GM12878 (cell line): ENCODE measurements at regions not wholly inside any gene's neighbourhood (a gene's known extent, or its start where the extent isn't known, plus 50 kb on each side); places are given as distances from the start of the nearest gene placed in this dataset.

Experiments used
- BHLHE40 ChIP-seq, 2 experiments: fragments of 450-650 bp in 1 of 2; IDR thresholded peaks; 2 replicates each; pipeline ENCODE4 v1.6.1; 2011 to 2017; ENCODE audit warnings: low read depth in 2 of 2, borderline replicate concordance in 1 of 2, improper control_type of control experiment in 1 of 2, low read length in 1 of 2, mild to moderate bottlenecking in 1 of 2
- CEBPB ChIP-seq, 2 experiments: fragments of 150-350 bp in 1 of 2; IDR thresholded peaks; 2 replicates each; pipeline ENCODE4 v1.6.1; 2012 to 2014; ENCODE audit warnings: low read depth in 2 of 2, low read length in 2 of 2, borderline replicate concordance in 1 of 2, inconsistent platforms in 1 of 2
- ELK1 ChIP-seq: IDR thresholded peaks from 2 replicates; pipeline ENCODE4 v1.6.1; 2012; ENCODE audit warnings: low read depth, low read length, improper control_type of control experiment
- EZH2 ChIP-seq: IDR thresholded peaks from 2 replicates; pipeline ENCODE4 v1.6.1; 2012; ENCODE audit warnings: low read depth, mild to moderate bottlenecking, control low read depth, inconsistent platforms, low read length, borderline replicate concordance; ENCODE audit not compliant: control insufficient read depth
- HDGF ChIP-seq: fragments of 450-650 bp; IDR thresholded peaks from 2 replicates; pipeline ENCODE4 v1.6.1; 2016; ENCODE audit warnings: antibody characterized with exemption
- MTA3 ChIP-seq: IDR thresholded peaks from 2 replicates; pipeline ENCODE4 v1.6.1; 2012; ENCODE audit warnings: low read length, inconsistent platforms, borderline replicate concordance
- POLR2A ChIP-seq: IDR thresholded peaks from 2 replicates; pipeline ENCODE4 v1.6.1; 2011; ENCODE audit warnings: low read depth, mild to moderate bottlenecking, low read length
- RAD51 ChIP-seq: fragments of 450-650 bp; IDR thresholded peaks from 2 replicates; pipeline ENCODE4 v1.6.1; 2016; ENCODE audit warnings: moderate library complexity, mild to moderate bottlenecking, inconsistent platforms
- SRF ChIP-seq, 2 experiments: IDR thresholded peaks; 2 replicates each; pipeline ENCODE4 v1.6.1; 2011; ENCODE audit warnings: low read depth in 2 of 2, low read length in 2 of 2, mild to moderate bottlenecking in 1 of 2, moderate library complexity in 1 of 2
- TCF7 ChIP-seq: IDR thresholded peaks from 2 replicates; pipeline ENCODE4 v1.6.1; 2014; ENCODE audit warnings: antibody characterized with exemption, borderline replicate concordance
- TF ChIP-seq, protein P1 (sequence below): IDR thresholded peaks from 2 replicates; pipeline ENCODE4 v1.6.1; 2011; ENCODE audit warnings: low read depth, mild to moderate bottlenecking, low read length, moderate library complexity, borderline replicate concordance; ENCODE audit errors: extremely low read depth

- TF ChIP-seq POLR2A (no peak), CEBPB (IDR thresholded peaks at IDR 0.05; ENCODE audit: borderline replicate concordance in 1 of 2, low read depth in 2 of 2, low read length in 2 of 2) (no peak), HDGF (no peak), EZH2 (no peak), BHLHE40 (IDR thresholded peaks at IDR 0.05; ENCODE audit: borderline replicate concordance in 1 of 2, low read depth in 2 of 2, low read length in 1 of 2) (no peak), TCF7 (no peak), ELK1 (no peak), MTA3 (no peak), SRF (IDR thresholded peaks at IDR 0.05; ENCODE audit: low read depth in 2 of 2, low read length in 2 of 2) (no peak), RAD51 (no peak)
- TF ChIP-seq, protein P1, sequence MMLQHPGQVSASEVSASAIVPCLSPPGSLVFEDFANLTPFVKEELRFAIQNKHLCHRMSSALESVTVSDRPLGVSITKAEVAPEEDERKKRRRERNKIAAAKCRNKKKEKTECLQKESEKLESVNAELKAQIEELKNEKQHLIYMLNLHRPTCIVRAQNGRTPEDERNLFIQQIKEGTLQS, result no peak
Observed at GRCh38 chr3:30962084-30962483, 67.6 kb upstream of the GADL1 start.
